ENCODE measurements at regions not wholly inside any gene's neighbourhood (a gene's known extent, or its start where the extent isn't known, plus 50 kb on each side); places are given as distances from the start of the nearest gene placed in this dataset.

DNA sequence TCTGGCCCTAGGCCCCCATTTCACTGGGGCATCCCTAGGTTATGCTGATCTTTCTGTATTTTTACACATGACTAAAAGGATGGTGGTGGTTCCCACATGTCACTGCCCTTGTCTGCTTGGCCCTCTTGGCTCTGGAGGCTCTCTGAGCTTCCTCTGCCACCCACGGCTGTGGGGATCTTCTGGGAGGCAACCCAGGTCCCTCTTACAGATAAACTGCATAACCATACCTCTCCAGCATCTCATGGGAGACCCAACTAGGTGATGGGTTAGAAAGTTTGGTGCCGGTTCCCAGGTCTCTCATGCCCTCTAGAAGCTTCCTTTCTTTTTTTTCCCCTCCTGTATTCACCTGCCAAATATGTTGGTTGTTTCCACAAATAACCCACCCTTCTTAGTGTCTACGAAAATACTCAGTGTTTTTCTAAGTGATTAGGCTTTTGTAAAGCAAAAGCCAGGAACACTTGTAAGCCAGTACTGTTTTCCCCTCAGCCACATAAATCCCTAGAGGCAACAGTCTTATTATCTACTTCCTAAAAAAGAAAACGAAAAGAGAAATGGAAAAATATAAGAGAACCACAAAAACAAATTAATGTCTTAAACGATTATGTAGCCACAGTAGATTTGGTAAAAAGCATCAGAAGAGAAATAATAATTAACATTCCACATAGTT, 71.7 kb upstream of the SMLR1 start:
- no peak for DNase-seq (ENCODE audit: extremely low read depth in 1 of 2, low read depth in 1 of 2)

- DNase-seq (ENCODE audit: extremely low read depth in 1 of 2, low read depth in 1 of 2): no peak
Measured at GRCh38 chr6:130756824-130757223, 70.4 kb upstream of the SMLR1 start.

DNA sequence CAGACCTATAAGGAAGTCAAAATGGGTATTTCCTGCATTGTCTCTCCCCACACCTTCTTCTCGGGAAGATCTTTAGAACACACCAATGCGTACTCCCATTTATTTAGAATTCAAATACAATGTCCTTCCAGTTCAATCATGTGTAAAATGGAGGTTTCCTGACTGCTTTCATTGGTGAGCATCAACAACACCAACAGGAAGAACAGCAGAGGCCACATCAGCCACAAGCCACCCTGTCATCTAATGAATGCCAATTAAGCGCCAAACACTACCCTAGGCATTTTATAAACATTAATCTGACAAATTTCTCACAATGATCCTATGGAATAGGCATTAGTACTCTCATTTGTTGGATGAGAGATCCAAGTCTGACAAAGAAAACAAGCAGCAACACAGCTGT, 68.4 kb upstream of the SMLR1 start:
- no peak for DNase-seq (ENCODE audit: extremely low read depth in 1 of 2, low read depth in 1 of 2)

- DNase-seq (ENCODE audit: extremely low read depth in 1 of 2, low read depth in 1 of 2): no peak
Measured at GRCh38 chr6:130760006-130760405, 67.2 kb upstream of the SMLR1 start.

GRCh38 chr6:130761286-130761685, 65.9 kb upstream of the SMLR1 start:
- no peak for DNase-seq (ENCODE audit: extremely low read depth in 1 of 2, low read depth in 1 of 2)

- no peak for DNase-seq (ENCODE audit: extremely low read depth in 1 of 2, low read depth in 1 of 2)
Measured at GRCh38 chr6:130765181-130765727, 62.0 kb upstream of the SMLR1 start.

DNA sequence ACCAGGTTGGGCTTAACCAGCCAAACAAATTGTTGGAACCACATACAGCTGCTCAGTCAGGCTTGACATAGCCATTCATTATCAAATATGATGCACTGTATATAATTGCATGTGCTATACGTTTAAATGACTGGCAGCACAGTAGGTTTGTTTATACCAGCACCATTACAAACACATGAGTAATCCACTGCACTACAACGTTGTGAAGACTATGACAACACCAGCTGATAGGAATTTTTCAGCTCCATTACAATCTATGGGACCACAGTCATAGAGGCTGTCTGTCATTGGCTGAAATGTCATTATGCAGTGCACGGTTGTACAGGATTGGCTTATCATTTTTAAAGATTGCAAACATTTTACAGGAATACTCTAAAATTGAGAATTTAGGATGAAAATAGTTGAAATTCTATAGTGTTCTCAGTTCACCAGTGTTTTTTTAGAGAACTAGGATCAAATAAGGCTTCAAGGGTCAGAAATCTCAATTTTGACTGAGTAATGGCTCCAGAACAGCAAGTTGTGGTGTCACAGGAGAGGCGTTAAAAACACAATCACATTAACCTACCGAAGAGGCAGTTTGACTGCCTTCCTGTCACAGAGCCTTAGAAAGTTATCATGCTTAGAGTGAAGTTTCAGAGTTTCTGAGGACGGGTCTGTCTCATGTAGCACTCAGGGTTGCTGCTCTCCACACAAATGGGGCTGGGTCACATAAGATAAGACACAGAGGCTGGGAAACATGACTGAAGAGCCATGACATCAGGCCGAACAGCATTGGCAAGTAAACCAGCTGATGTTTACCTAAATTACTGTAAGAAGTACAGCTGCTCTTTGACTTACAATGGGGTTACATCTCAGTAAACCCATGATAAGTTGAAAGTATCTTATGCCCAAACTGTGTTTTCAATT, 60.7 kb upstream of the SMLR1 start:
- no peak for DNase-seq (ENCODE audit: extremely low read depth in 1 of 2, low read depth in 1 of 2)

- no peak for DNase-seq (ENCODE audit: extremely low read depth in 1 of 2, low read depth in 1 of 2)
Measured at GRCh38 chr6:130769861-130770260, 57.3 kb upstream of the SMLR1 start.

GRCh38 chr6:130771741-130772140, 55.5 kb upstream of the SMLR1 start:
- no peak for DNase-seq (ENCODE audit: extremely low read depth in 1 of 2, low read depth in 1 of 2)

- DNase-seq (ENCODE audit: extremely low read depth in 1 of 2, low read depth in 1 of 2): no peak
Measured at GRCh38 chr6:130773860-130774259, 53.3 kb upstream of the SMLR1 start.

DNA sequence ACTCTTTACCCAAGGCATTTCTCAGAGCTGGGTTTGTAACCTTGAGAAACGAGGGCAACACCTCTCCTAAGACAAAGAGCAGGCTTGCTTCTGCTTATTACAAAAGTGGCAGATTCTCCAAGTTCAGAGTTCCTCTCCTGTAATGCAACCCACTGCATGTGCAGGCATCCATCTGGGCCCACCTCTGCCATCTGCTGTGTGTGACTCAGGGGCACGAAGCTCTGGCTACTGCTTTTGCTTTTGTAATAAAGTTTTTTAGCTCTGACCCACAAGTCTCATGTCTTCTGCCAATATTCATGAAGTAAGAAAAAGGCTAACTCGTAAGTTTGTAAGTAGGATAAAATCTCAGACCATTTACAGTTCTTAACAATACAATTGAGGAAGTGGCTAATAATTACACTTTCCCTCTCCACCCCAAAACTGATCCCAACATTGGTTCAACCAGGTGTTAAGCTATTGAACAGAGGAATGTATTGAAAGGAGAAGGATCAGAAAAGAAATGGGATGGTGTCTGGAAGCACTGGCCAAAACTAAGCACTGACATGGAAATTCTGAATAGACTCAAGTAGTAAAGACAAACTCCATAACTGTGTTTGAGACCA, 51.7 kb upstream of the SMLR1 start:
- no peak for DNase-seq (ENCODE audit: extremely low read depth in 1 of 2, low read depth in 1 of 2)

GRCh38 chr6:130776287-130776925, 50.8 kb upstream of the SMLR1 start:
- no peak for DNase-seq (ENCODE audit: extremely low read depth in 1 of 2, low read depth in 1 of 2)
